ENCODE measurements at regions not wholly inside any gene's neighbourhood (a gene's known extent, or its start where the extent isn't known, plus 50 kb on each side); places are given as distances from the start of the nearest gene placed in this dataset.
"Not testable (repeated sequence)": the region's sequence is repeated elsewhere in the genome, so short reads cannot be mapped to it uniquely, and the experiment has no call there.

DNA sequence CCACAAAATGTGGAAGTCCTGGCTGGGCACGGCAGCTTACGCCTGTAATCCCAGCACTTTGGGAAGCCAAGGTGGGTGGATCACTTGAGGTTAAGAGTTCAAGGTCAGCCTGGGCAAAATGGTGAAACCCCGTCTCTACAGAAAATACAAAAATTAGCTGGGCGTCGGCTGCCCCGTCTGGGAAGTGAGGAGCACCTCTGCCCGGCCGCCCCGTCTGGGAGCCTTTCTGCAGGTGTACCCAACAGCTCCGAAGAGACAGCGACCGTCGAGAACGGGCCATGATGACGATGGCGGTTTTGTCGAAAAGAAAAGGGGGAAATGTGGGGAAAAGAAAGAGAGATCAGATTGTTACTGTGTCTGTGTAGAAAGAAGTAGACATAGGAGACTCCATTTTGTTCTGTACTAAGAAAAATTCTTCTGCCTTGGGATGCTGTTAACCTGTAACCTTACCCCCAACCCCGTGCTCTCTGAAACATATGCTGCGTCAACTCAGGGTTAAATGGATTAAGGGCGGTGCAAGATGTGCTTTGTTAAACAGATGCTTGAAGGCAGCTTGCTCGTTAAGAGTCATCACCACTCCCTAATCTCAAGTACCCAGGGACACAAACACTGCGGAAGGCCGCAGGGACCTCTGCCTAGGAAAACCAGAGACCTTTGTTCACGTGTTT is 75.0 kb downstream of the HAPSTR1 start:
- ATAC-seq; H3K27me3 Mint-ChIP-seq; H3K27ac ChIP-seq (ENCODE audit: low read depth, low read length); H3K27ac Mint-ChIP-seq; POLR2A ChIA-PET; DNase-seq; H3K4me1 Mint-ChIP-seq; intact Hi-C loops (cut with micrococcal nuclease); H3K4me1 ChIP-seq (ENCODE audit: control insufficient read depth in 2 of 2, insufficient read depth in 2 of 2, low read length in 2 of 2); H3K9me3 ChIP-seq (ENCODE audit: control insufficient read depth in 2 of 3, low read length in 3 of 3); H3K36me3 Mint-ChIP-seq; H3K4me3 ChIP-seq (ENCODE audit: low read length); H3K9me3 Mint-ChIP-seq; H3K27me3 ChIP-seq (ENCODE audit: control insufficient read depth in 2 of 2, insufficient read depth in 2 of 2, low read length in 2 of 2); H3K36me3 ChIP-seq (ENCODE audit: control insufficient read depth in 2 of 3, insufficient read depth in 3 of 3, low read length in 3 of 3); CTCF ChIA-PET; H3K4me3 Mint-ChIP-seq: not testable (repeated sequence)

DNA sequence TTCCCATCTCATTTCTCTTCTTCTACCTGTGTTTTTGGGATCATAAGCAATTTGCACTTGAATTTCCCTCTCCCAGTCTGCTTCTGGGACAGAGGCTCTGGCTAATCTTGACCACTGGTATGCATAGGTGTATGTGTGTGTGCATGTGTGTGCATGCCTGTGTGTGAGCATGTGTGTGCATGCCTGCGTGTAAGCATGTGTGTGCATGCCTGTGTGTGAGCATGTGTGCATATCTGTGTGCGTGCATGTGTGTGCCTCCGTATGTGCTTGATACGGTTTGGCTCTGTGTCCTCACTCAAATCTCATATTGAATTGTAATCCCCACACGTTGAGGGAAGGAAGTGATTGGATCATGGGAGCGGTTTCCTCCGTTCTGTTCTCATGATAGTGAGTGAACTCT is 77.7 kb downstream of the HAPSTR1 start:
- peaks cover 0 to 3% (median 0%) of the 10 kb centered on the region in 11 donors for H3K9me3 Mint-ChIP-seq
- H3K27ac ChIP-seq (ENCODE audit: low read depth, low read length): no peak overlapping the region
- H3K27me3 Mint-ChIP-seq: peaks cover 0 to 7% (median 0%) of the 10 kb centered on the region in 5 donors
- no peak for ATAC-seq
- no peaks in the 10 kb centered on the region for H3K4me1 ChIP-seq (ENCODE audit: control insufficient read depth in 2 of 2, insufficient read depth in 2 of 2, low read length in 2 of 2)
- no peaks in the 10 kb centered on the region for H3K36me3 ChIP-seq (ENCODE audit: control insufficient read depth in 2 of 3, insufficient read depth in 3 of 3, low read length in 3 of 3)
- H3K9me3 ChIP-seq (ENCODE audit: control insufficient read depth in 2 of 3, low read length in 3 of 3): no peaks in the 10 kb centered on the region
- no peak for DNase-seq
- H3K27me3 ChIP-seq (ENCODE audit: control insufficient read depth in 2 of 2, insufficient read depth in 2 of 2, low read length in 2 of 2): no peaks in the 10 kb centered on the region
- no peak overlapping the region for H3K4me3 ChIP-seq (ENCODE audit: low read length)
- no peak overlapping the region for H3K27ac Mint-ChIP-seq
- no peak overlapping the region for H3K4me3 Mint-ChIP-seq
- intact Hi-C loops (cut with micrococcal nuclease): no loop called here
- no peaks in the 10 kb centered on the region for H3K4me1 Mint-ChIP-seq
- ChIA-PET POLR2A (no interaction called here), CTCF (no interaction called here)
- H3K36me3 Mint-ChIP-seq: no peaks in the 10 kb centered on the region

DNA sequence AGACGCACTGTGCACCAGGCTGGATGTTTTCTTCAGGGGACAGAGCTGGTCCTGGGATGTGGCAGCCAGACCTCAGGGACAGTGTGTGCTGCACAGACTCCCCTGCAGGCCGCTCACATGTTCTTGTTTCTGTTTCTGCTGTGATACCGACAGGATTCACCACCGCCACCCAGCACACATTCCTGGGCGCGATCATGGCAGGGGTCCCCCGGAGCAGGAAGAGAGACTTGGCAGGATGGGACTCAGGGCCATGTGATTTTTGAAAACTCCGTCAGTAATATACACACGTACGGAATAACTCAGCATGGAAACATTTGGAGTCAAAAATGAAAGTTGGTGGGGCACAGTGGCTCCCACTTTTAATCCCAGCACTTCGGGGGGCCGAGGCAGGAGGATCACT is 79.0 kb downstream of the HAPSTR1 start:
- H3K36me3 ChIP-seq (ENCODE audit: control insufficient read depth in 2 of 3, insufficient read depth in 3 of 3, low read length in 3 of 3): no peaks in the 10 kb centered on the region
- H3K4me3 Mint-ChIP-seq: no peak overlapping the region
- no peak overlapping the region for H3K27ac Mint-ChIP-seq
- H3K27me3 Mint-ChIP-seq: peaks cover 0 to 7% (median 0%) of the 10 kb centered on the region in 5 donors
- DNase-seq (no peak), ATAC-seq (no peak)
- H3K4me3 ChIP-seq (ENCODE audit: low read length): no peak overlapping the region
- intact Hi-C loops (cut with micrococcal nuclease): no loop called here
- H3K4me1 ChIP-seq (ENCODE audit: control insufficient read depth in 2 of 2, insufficient read depth in 2 of 2, low read length in 2 of 2): no peaks in the 10 kb centered on the region
- no peaks in the 10 kb centered on the region for H3K9me3 ChIP-seq (ENCODE audit: control insufficient read depth in 2 of 3, low read length in 3 of 3)
- H3K27ac ChIP-seq (ENCODE audit: low read depth, low read length): no peak overlapping the region
- no peaks in the 10 kb centered on the region for H3K27me3 ChIP-seq (ENCODE audit: control insufficient read depth in 2 of 2, insufficient read depth in 2 of 2, low read length in 2 of 2)
- ChIA-PET POLR2A (no interaction called here), CTCF (interaction anchor here (0.6 to 0.7 kb wide), 2 partner anchors 27 to 94 kb away, joined by 3 read pairs; no protein-coding TSS in a partner anchor)
- no peaks in the 10 kb centered on the region for H3K36me3 Mint-ChIP-seq
- no peaks in the 10 kb centered on the region for H3K4me1 Mint-ChIP-seq
- peaks cover 0 to 4% (median 0%) of the 10 kb centered on the region in 11 donors for H3K9me3 Mint-ChIP-seq

DNA sequence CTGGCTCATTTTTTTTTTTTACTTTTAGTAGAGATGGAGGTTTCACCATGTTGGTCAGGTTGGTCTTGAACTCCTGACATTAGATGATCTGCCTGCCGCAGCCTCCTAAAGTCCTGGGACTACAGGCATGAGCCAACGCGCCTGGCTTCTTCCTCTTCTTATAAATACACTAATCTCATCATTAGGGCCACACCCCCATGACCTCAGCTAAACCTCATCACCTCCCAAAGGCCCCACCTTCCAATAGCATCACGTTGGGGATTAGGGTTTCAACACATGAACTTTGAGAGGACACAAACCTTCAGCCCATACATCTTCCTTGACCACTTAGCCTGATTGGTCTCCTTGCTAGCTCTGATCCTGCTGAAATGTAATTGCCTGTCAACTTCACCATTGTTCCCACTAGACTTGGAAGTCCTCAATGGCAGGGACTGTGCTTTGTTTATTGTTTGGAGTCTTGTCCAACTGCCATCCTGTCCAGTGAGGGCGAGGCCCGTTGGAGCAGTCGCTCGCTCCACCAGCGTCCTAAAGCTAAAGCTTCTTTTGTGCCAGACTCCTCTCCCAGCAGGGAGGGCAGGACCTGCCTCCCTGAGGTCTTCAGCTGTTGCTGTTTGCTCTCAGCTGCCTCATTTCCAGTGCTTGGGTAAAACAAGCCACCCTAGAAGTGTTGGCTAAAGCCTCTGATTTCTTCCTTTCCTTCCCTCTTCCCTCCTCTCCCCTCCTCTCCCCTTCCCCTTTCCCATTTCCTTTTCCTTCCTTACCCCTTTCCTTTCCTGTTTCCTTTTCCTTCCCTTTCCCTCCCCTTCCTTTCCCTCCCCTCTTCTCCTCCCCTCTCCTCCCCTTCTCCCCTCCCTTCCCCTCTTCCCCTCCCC is 85.3 kb downstream of the HAPSTR1 start:
- peaks cover 0 to 10% (median 0%) of the 10 kb centered on the region in 11 donors for H3K9me3 Mint-ChIP-seq
- H3K27ac Mint-ChIP-seq: no peak overlapping the region
- ChIA-PET POLR2A (no interaction called here), CTCF (no interaction called here)
- H3K4me1 Mint-ChIP-seq: no peaks in the 10 kb centered on the region
- DNase-seq: no peak
- Histone ChIP-seq H3K27ac (ENCODE audit: low read depth, low read length) (no peak overlapping the region), H3K4me1 (ENCODE audit: control insufficient read depth in 2 of 2, insufficient read depth in 2 of 2, low read length in 2 of 2) (no peaks in the 10 kb centered on the region), H3K36me3 (ENCODE audit: control insufficient read depth in 2 of 3, insufficient read depth in 3 of 3, low read length in 3 of 3) (no peaks in the 10 kb centered on the region), H3K9me3 (ENCODE audit: control insufficient read depth in 2 of 3, low read length in 3 of 3) (no peaks in the 10 kb centered on the region), H3K27me3 (ENCODE audit: control insufficient read depth in 2 of 2, insufficient read depth in 2 of 2, low read length in 2 of 2) (no peaks in the 10 kb centered on the region), H3K4me3 (ENCODE audit: low read length) (no peak overlapping the region)
- H3K27me3 Mint-ChIP-seq: peaks cover 0 to 28% (median 21%) of the 10 kb centered on the region in 5 donors
- intact Hi-C loops (cut with micrococcal nuclease): no loop called here
- no peak overlapping the region for H3K4me3 Mint-ChIP-seq
- no peak for ATAC-seq
- H3K36me3 Mint-ChIP-seq: peaks cover 0 to 5% (median 0%) of the 10 kb centered on the region in 5 donors

DNA sequence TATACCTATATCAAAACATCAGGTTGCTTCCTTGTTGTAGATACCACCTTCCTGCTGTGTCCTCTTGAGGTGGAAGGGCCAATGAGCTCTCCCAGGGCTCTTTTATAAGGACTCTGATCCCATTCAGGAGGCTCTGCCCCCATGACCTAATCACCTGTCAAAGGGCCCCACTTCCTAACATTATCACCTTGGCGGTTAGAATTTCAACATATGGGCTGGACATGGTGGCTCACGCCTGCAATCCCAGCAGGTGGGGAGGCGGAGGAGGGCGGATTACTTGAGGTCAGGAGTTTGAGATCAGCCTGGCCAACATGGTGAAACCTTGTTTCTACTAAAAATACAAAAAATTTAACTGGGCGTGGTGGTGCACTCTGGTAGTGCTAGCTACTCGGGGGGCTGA is 86.4 kb downstream of the HAPSTR1 start:
- H3K36me3 Mint-ChIP-seq: peaks cover 0 to 5% (median 0%) of the 10 kb centered on the region in 5 donors
- H3K27ac Mint-ChIP-seq: no peak overlapping the region
- no peak for DNase-seq
- Histone ChIP-seq H3K36me3 (ENCODE audit: control insufficient read depth in 2 of 3, insufficient read depth in 3 of 3, low read length in 3 of 3) (no peaks in the 10 kb centered on the region), H3K27ac (ENCODE audit: low read depth, low read length) (no peak overlapping the region), H3K27me3 (ENCODE audit: control insufficient read depth in 2 of 2, insufficient read depth in 2 of 2, low read length in 2 of 2) (no peaks in the 10 kb centered on the region), H3K4me3 (ENCODE audit: low read length) (no peak overlapping the region), H3K9me3 (ENCODE audit: control insufficient read depth in 2 of 3, low read length in 3 of 3) (no peaks in the 10 kb centered on the region), H3K4me1 (ENCODE audit: control insufficient read depth in 2 of 2, insufficient read depth in 2 of 2, low read length in 2 of 2) (no peaks in the 10 kb centered on the region)
- ATAC-seq: no peak
- peaks cover 0 to 36% (median 25%) of the 10 kb centered on the region in 5 donors for H3K27me3 Mint-ChIP-seq
- H3K4me3 Mint-ChIP-seq: no peak overlapping the region
- intact Hi-C loops (cut with micrococcal nuclease): no loop called here
- CTCF ChIA-PET: no interaction called here
- H3K4me1 Mint-ChIP-seq: no peaks in the 10 kb centered on the region
- peaks cover 0 to 10% (median 0%) of the 10 kb centered on the region in 11 donors for H3K9me3 Mint-ChIP-seq
- POLR2A ChIA-PET: no interaction called here

DNA sequence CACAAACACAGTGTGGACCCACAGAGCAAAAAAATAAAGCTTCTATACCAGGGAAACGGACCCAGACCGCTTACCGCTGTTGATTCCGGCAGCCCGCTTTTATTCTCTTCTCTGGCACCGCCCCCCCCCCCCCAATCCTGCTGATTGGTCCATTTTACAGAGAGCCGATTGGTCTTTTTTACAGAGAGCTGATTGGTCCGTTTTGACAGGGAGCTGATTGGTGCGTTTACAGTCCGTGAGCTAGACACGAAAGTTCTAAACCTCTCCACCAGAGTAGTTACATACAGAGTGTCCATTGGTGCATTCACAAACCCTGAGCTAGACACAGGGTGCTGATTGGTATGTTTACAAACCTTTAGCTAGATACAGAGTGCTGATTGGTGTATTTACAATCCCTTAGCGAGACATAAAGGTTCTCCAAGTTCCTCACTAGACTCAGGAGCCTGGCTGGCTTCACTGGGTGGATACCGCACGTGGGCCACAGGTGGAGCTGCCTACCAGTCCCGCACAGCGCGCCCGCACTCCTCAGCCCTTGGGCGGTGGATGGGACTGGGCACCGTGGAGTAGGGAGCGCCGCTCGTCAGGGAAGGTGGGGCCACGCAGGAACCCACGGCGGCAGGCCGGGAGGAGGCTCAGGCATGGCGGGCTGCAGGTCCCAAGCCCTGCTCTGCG is 92.4 kb downstream of the HAPSTR1 start:
- Mint-ChIP-seq H3K4me1 (no peaks in the 10 kb centered on the region), H3K27ac (no peak overlapping the region), H3K27me3 (peaks cover 0 to 28% (median 14%) of the 10 kb centered on the region in 5 donors), H3K36me3 (no peaks in the 10 kb centered on the region), H3K4me3 (no peak overlapping the region), H3K9me3 (peaks cover 0 to 6% (median 0%) of the 10 kb centered on the region in 11 donors)
- Histone ChIP-seq H3K9me3 (ENCODE audit: control insufficient read depth in 2 of 3, low read length in 3 of 3) (no peaks in the 10 kb centered on the region), H3K4me1 (ENCODE audit: control insufficient read depth in 2 of 2, insufficient read depth in 2 of 2, low read length in 2 of 2) (no peaks in the 10 kb centered on the region), H3K27ac (ENCODE audit: low read depth, low read length) (no peak overlapping the region), H3K4me3 (ENCODE audit: low read length) (no peak overlapping the region), H3K27me3 (ENCODE audit: control insufficient read depth in 2 of 2, insufficient read depth in 2 of 2, low read length in 2 of 2) (no peaks in the 10 kb centered on the region), H3K36me3 (ENCODE audit: control insufficient read depth in 2 of 3, insufficient read depth in 3 of 3, low read length in 3 of 3) (no peaks in the 10 kb centered on the region)
- ATAC-seq (no peak), DNase-seq (no peak)
- intact Hi-C loops (cut with micrococcal nuclease): no loop called here
- POLR2A ChIA-PET: interaction anchor here (0.6 kb wide), 1 partner anchor 235 kb away, joined by 3 read pairs; no protein-coding TSS in a partner anchor
- CTCF ChIA-PET: no interaction called here
